GM21619 (cell line): ENCODE measurements at regions not wholly inside any gene's neighbourhood (a gene's known extent, or its start where the extent isn't known, plus 50 kb on each side); places are given as distances from the start of the nearest gene placed in this dataset.
"Not testable (repeated sequence)": the region's sequence is repeated elsewhere in the genome, so short reads cannot be mapped to it uniquely, and the experiment has no call there.

Experiments used
- ATAC-seq: cut with Tn5 transposase; IDR thresholded peaks from one replicate; pipeline ENCODE4 v1.9.1; 2021; ENCODE audit not compliant: unreplicated experiment

DNA sequence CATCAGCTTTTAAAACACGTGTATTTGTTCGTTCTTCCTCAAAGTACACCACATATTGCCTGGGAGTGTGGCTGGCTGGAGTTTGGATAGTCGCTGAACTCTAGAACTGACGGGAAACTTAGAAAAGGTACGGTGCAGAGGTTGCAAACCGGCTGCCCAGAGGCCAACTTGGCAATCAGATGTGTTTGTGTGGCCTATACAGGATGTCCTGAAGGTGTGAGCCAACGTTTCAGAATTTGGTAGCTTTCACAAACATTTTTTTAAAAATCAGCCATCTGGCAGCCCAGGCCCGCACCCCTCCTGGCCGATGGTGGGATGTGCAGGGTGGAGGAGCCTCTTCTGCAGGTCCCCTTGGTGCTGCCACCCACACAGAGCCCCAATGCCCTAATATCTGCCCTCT, 73.6 kb upstream of the SLC25A33 start:
- ATAC-seq: no peak

DNA sequence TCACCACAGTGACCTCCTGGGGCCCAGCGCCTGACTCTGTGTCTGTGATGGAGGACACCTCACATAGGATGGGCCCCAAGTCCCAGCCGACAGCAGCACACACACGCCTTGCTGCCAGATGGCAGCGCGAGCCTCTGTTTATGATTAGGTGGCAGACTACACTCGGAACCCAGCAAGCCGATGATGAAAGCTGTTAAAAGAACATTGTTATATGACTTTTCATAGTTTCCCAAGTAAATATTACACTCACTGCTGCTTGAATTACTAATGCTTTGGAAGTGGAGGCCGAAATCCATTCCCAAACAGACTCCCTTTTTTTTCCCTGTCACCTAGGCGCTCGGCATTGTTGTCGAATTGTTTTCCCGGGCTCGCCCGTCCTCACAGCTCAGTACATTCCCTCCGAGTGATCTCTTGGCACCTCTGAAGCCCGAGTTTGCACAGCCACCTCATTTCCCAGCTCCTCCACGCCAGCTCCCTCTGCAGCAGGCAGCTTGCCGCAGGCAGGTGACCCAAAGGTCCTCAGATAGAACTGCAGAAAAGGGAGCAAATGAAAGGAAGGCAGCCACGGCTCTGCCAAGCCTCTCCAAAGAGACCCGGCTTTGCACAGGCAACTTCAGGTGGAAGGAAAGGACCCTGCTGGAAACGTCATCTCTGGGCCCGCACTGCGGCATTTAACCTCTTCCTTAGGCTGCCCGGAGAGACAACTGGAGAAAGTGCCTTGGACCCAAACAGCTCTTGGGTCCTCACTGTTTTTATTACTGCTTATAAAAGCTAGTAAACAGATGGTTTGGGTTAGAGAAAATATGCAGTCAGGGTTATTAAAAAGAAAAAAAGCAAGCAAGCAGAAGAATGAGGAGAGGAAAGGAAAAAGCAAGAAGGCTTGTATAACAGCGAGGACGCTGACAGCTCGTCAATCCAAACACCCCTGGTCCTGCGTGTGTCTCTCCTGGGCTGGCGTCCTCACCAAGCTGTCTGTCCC, 72.2 kb upstream of the SLC25A33 start:
- no peak for ATAC-seq

DNA sequence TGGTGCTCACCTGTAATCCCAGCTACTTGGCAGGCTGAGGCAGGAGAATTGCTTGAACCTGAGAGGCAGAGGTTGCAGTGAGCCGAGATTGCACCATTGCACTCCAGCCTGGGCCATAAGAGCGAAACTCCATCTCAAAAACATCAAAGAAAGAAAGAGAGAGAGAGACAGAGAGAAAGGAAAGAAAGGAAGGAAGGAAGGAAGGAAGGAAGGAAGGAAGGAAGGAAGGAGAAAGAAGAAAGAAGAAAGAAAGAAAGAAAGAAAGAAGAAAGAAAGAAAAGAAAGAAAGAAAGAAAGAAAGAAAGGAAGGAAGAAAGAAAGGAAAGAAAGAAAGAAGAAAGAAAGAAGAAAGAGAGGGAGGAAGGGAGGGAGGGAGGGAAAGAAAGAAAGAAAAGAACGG, 69.4 kb upstream of the SLC25A33 start:
- ATAC-seq: not testable (repeated sequence)

DNA sequence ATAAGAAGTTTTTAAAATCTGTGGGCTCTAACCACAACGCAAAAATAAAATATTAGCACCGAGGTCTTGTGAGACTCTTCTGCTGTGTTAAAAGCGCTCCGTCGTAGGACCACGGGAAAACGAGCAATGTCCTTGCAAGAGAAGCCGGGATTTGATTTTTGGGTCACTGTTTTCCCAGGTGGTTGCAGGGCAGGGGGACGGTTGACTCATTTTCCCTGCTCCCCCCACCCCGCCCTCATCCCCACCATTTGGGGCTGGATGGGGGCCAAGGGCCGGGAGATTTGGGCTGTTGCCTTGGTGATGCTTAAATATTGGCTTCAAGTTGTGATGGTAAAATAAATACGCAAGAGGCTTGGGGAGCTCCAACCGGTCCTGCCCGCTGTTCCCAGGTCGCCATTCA, 67.6 kb upstream of the SLC25A33 start:
- no peak for ATAC-seq

DNA sequence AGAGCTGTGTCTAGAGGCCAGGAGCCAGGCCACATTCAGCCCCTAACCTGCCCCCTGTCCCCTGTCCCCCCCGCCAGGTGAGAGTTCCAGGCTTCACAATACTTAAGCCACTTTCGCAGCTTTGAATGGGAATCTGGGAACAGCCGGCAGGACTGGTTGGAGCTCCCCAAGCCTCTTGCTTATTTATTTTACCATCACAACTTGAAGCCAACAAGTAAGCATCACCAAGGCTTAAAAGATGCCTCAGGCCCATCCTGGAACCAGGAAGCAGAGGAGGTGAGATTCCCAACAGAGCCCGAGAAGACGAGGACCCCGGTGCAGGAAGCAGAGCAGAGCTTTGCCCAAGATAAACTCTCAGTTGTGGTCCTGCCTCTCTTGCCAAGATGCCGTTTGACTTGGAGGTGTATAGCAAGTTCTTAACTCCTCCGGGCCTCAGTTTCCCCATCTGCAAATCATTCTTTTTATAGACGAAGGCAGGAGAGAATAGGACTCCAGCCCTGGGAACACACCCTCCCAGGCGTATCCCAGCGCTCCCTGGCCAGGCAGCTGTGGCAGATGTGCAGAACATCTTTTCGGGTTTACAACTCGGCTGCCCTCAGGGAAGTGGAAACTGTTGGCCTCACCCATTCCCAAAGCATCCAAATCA, 66.8 kb upstream of the SLC25A33 start:
- no peak for ATAC-seq

DNA sequence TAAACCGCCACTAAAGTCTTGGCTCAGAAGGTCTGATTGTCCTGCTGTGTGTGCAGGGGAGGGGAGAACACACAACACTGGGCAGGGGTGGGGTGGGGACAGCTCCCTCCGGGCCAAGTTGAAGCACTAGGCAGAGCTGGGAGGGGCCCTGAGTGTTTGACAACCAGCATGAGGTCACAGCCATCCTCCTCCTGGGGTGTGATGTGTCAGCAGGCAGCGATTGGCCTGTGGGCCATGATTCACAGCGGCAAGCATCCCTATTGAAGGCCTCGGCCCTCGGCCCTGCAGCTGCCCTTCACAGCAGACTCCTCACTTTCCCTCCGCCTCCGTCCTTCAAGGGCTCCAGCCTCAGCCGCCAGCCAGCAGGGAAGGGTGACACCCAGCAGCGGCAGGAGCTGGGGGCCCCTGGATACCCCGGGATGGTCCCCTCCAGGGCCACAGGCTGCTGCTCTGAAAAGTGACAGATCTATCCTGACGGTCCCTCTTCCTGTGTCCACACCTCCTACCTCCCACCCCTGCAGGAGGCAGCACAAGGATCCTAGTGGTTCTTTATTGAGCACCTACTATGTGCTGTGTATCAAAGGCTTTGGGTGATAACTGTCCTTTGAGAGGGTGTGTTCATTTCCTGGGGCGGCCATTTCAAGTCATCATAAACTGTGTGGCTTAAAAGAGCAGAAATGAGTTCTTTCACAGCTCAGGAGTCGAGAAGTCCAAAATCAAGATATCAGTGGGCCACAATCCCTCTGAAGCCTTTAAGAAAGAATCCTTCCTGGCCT, 66.0 kb upstream of the SLC25A33 start:
- no peak for ATAC-seq

DNA sequence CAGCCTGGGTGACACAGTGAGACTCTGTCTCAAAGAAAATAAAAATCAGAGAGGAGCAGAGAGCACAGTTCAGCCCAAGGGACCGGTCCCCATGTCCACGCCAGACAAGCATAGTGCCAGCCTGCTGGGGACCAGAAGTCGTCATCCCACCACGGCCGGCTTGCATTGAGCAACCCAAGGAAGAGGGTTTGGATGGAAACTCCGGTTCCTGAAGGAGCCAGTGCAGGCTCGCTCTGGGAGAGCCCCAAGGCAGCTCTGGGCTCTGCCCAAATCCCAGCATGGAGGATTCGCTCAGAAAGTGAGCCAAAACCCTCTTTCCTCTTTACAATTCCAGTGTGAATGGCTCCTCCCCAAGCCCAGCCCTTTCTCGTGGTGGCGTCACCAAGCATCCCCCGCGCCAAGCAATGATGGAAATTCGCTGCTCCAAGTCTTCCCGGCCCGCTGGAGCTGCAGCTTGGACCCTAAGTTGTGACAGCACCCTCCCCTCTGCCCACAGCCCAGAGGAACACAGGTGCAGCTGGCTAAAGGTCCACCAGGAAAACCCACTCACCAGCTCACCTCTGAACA, 64.1 kb upstream of the SLC25A33 start:
- ATAC-seq: no peak

DNA sequence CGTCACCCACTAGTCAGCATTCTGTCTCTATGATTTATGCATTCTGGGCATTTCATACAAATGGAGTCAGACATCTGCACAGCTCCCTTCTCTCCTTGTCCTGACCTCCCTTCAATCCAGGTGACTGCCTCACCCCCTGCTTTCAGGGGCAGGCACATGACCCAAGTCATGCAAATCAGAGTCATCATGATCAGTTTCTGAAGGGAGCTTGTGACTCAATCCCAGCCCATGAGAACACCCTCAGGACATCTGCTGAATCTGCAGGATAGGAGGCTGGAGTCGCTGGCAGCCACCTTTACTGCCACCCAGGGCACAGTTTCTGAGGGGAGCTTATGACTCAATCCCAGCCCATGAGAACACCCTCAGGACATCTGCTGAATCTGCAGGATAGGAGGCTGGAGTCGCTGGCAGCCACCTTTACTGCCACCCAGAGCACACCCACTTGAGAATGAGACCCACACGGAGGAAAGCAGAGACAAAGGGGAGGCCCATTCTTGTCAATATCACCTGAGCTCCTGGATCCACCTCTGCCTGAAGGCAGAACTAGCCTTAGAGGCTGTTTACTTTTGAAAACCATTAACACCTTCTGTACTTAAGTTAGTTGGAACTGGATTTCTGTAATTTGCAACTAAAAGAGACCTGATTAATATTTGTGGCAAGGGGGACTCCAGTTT, 62.3 kb upstream of the SLC25A33 start:
- no peak for ATAC-seq

DNA sequence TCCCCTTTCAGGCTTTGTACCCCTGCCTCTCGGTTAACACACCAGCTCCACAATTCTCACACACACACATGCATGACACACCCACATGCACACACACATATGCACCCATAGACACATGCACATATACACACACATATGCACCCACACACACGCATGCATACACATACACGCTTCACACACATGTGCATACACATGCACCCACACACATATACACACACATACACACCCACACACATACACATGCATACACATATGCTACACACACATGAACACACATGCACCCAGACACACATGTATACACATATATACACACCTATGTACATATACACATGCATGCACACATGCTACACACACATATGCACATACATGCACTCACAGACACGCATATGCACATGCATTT, 61.7 kb upstream of the SLC25A33 start:
- ATAC-seq: no peak

DNA sequence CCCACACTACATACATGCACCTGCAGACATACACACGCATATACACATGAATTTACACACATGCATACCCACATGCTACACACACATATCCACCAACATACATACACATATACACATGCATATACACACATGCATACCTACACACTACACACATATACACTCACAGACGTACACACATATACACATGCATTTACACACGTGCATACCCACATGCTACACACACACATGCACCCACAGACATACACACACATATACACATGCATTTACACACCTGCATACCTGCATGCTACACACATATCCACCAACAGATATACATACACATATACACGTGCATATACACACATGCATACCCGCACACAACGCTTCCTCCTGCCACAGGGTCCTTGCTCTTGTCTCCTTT, 61.2 kb upstream of the SLC25A33 start:
- ATAC-seq: no peak

DNA sequence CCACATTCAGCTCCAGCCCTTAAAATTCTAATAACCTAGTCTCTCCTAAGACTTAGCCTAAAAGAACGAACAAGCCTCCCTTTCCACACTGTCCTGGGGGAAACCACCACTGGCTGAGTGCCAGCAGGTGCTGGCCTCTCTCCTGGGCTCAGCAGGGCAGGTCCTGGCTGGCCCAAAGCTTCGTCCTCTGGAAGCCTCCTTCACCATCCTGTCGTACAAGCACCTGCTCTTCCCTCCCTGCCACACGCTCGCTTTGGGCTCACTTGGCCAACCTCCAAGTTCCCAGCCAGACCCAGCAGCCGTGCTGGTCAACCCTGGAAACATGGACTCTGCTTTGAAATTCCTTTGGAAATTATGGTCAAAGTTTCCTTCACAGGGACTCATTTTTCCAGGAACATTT, 58.2 kb upstream of the SLC25A33 start:
- ATAC-seq: no peak

DNA sequence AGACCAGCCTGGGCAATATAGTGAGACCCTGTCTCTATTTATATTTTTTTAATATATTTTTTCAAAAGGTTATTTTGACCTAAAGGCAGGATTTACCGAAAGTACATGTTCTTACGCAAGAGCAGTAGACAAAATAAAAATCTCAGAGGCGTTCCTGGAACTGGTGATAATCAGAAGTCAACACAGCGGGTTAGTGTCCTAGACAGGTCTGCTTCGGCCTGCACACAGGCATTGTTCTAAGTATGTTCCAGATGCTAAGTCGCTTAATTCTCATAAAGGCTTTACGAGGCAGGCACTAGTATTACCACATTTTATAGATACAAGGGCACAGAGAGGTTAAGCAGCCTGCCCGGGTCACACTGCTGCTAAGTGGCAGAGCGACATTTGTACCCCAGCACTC, 56.9 kb upstream of the SLC25A33 start:
- ATAC-seq: no peak

DNA sequence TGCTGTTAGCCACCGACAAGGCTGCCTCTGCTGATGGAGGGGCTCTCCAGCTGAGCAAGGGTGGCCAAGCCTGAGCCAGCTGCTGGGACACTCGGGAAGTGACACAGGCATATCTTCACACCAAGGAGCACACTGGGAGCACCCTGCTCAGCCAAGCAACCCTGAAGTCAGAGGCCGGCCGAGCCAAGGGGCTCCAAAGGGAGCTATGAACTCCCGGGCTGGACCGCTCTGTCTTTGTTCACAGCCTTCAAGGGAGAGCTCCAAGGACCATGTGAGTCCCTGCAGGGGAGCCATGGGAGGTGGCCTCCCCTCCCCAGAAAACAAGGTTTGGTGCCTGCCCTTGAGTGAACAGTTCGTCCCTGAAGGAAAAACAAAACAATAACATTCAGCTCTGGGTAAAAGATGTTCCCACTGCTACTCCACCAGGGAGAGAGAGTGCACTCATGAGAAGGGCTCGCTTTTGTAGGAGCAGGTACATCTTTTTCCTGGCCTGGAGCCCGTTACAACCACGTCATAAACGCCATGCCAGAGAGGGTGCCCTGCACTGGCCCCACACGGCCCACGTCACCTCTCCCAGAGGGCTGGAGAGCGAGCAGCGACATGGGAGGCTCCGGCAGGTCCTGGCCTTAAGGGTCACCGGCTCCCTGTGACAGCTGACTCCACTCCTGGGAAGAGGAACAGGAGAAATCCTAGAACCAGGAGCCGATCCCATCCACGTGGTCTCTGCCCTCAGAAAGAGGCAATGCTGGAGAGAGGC, 56.3 kb upstream of the SLC25A33 start:
- no peak for ATAC-seq

DNA sequence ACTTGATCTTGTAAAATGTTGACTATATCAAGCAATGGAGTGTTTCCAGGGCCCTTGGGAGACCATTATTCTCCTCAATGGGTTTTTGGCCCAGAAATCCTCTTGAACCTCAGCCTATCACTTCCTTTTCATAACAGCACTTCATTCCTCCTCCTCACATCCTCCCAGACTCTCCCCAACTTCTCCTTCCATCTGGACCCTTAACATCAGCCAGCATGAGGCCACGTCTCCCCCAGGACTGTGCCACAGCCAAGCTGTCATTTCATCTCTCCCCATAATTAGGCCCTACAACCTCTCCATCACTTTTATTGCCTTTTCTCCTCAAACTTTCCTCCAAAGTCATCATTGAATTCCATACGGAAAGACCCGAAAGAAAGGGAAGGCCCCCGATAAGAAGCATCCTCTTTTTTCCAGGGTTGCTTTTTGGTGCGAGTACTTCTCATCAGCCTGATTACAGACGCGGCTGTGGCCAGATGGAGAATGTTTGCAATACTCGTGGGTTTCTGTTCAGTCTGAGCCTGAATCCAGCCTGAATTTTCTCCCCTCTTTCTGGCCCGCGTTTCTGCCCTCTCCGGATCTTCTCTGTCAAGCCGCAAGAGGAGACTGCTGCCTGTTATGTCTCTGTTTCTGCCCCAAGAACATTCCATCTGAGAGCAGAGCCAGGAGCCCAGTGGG, 52.7 kb upstream of the SLC25A33 start:
- ATAC-seq: no peak
